GM23338 (cell line): ENCODE measurements at regions not wholly inside any gene's neighbourhood (a gene's known extent, or its start where the extent isn't known, plus 50 kb on each side); places are given as distances from the start of the nearest gene placed in this dataset.

Source experiments
- ATAC-seq: fragments of 200-7000 bp; cut with Tn5 transposase; 3 replicates; pipeline ENCODE4 v1.9.1; 2020
- DNase-seq: peaks from one replicate; pipeline ENCODE4 v3.0.0-alpha.2; 2015; ENCODE audit warnings: low spot score
- H2AFZ ChIP-seq: fragments of 200-600 bp; sonication (generic); 2 replicates; pipeline ENCODE4 v1.8.0; 2016; ENCODE audit warnings: antibody characterized with exemption, mild to moderate bottlenecking, moderate library complexity
- H3F3A ChIP-seq: fragments of 200-600 bp; sonication (generic); replicated peaks from 2 replicates; pipeline ENCODE4 v1.8.0; 2017; ENCODE audit warnings: antibody characterized with exemption, mixed run types, low read depth
- H3K27ac ChIP-seq: fragments of 200-600 bp; sonication (generic); 2 replicates; pipeline ENCODE4 v1.6.1; 2016; ENCODE audit warnings: low read depth
- H3K27me3 ChIP-seq: fragments of 200-600 bp; sonication (generic); 2 replicates; pipeline ENCODE4 v1.8.0; 2016; ENCODE audit warnings: mild to moderate bottlenecking, mixed run types, moderate library complexity; ENCODE audit not compliant: insufficient read depth
- H3K36me3 ChIP-seq: fragments of 200-600 bp; sonication (generic); 2 replicates; pipeline ENCODE4 v1.8.0; 2016; ENCODE audit warnings: mild to moderate bottlenecking; ENCODE audit not compliant: insufficient read depth
- H3K4me1 ChIP-seq: fragments of 200-600 bp; sonication (generic); 2 replicates; pipeline ENCODE4 v1.8.0; 2016; ENCODE audit warnings: mild to moderate bottlenecking, moderate library complexity; ENCODE audit not compliant: insufficient read depth
- H3K4me2 ChIP-seq: fragments of 200-600 bp; sonication (generic); 2 replicates; pipeline ENCODE4 v1.7.1; 2017; ENCODE audit warnings: mixed run types
- H3K4me3 ChIP-seq: fragments of 200-600 bp; sonication (generic); 2 replicates; pipeline ENCODE4 v1.6.1; 2016; ENCODE audit warnings: mixed run types
- H3K79me2 ChIP-seq: fragments of 200-600 bp; sonication (generic); replicated peaks from 2 replicates; pipeline ENCODE4 v1.8.0; 2017; ENCODE audit warnings: mild to moderate bottlenecking; ENCODE audit not compliant: insufficient read depth
- H3K9me2 ChIP-seq: fragments of 200-600 bp; sonication (generic); 2 replicates; pipeline ENCODE4 v1.8.0; 2017; ENCODE audit not compliant: insufficient read depth
- H4K20me1 ChIP-seq: fragments of 200-600 bp; sonication (generic); replicated peaks from 2 replicates; pipeline ENCODE4 v1.8.0; 2017; ENCODE audit warnings: mild to moderate bottlenecking; ENCODE audit not compliant: insufficient read depth
- H3K27ac Mint-ChIP-seq: 2 replicates; pipeline ENCODE4 v1.8.0; 2020; ENCODE audit warnings: inconsistent platforms, mild to moderate bottlenecking, moderate library complexity, mixed read lengths
- H3K27me3 Mint-ChIP-seq: 3 replicates; pipeline ENCODE4 v1.8.0; 2022; ENCODE audit warnings: low read depth, mild to moderate bottlenecking, moderate library complexity, mixed read lengths, inconsistent platforms; ENCODE audit not compliant: insufficient read depth, poor library complexity
- H3K36me3 Mint-ChIP-seq: 3 replicates; pipeline ENCODE4 v1.8.0; 2021; ENCODE audit warnings: low read depth, mild to moderate bottlenecking, inconsistent platforms, moderate library complexity, mixed read lengths
- H3K4me1 Mint-ChIP-seq: 3 replicates; pipeline ENCODE4 v1.8.0; 2020; ENCODE audit warnings: mild to moderate bottlenecking, inconsistent platforms, mixed read lengths
- H3K4me3 Mint-ChIP-seq: 3 replicates; pipeline ENCODE4 v1.8.0; 2021; ENCODE audit warnings: moderate library complexity, mild to moderate bottlenecking, inconsistent platforms, mixed read lengths
- H3K9me3 Mint-ChIP-seq: 3 replicates; pipeline ENCODE4 v1.8.0; 2020; ENCODE audit warnings: moderate library complexity, mild to moderate bottlenecking, inconsistent platforms, mixed read lengths
- CTCF ChIP-seq, 2 experiments: fragments of 200-600 bp in 1 of 2; sonication (generic) in 1 of 2; conservative IDR thresholded peaks; 2 replicates each; pipeline versions ENCODE4 v1.5.1 to v1.6.1; 2016 to 2017; ENCODE audit warnings: antibody characterized with exemption in 2 of 2, low read depth in 2 of 2, mild to moderate bottlenecking in 2 of 2, moderate library complexity in 1 of 2
- ETS1 ChIP-seq: IDR thresholded peaks from 2 replicates; pipeline ENCODE4 v1.6.1; 2016; ENCODE audit warnings: antibody characterized with exemption
- EZH2phosphoT487 ChIP-seq: fragments of 200-600 bp; sonication (generic); IDR thresholded peaks from one replicate; pipeline ENCODE4 v1.8.1; 2018; ENCODE audit warnings: antibody characterized with exemption; ENCODE audit not compliant: unreplicated experiment
- JUNB ChIP-seq: IDR thresholded peaks from one replicate; pipeline ENCODE4 v1.6.1; 2016; ENCODE audit warnings: antibody characterized with exemption; ENCODE audit not compliant: unreplicated experiment
- NANOG ChIP-seq: IDR thresholded peaks from 2 replicates; pipeline ENCODE4 v1.6.1; 2016; ENCODE audit warnings: antibody characterized with exemption, borderline replicate concordance
- POLR2AphosphoS5 ChIP-seq: IDR thresholded peaks from 2 replicates; pipeline ENCODE4 v1.6.1; 2016; ENCODE audit warnings: antibody characterized with exemption, low read depth
- REST ChIP-seq: IDR thresholded peaks from one replicate; pipeline ENCODE4 v1.6.1; 2018; ENCODE audit warnings: antibody characterized with exemption; ENCODE audit not compliant: unreplicated experiment
- STAT1 ChIP-seq: IDR thresholded peaks from one replicate; pipeline ENCODE4 v1.6.1; 2016; ENCODE audit warnings: antibody characterized with exemption; ENCODE audit not compliant: unreplicated experiment
- ZNF114 ChIP-seq: fragments of 250-450 bp; sonication (Bioruptor Pico); IDR thresholded peaks from 2 replicates; pipeline ENCODE4 v1.5.0; 2020; ENCODE audit warnings: mild to moderate bottlenecking, moderate library complexity
- ZNF331 ChIP-seq: fragments of 250-450 bp; sonication (Bioruptor Pico); IDR thresholded peaks from 2 replicates; pipeline ENCODE4 v1.5.0; 2020; ENCODE audit warnings: low read depth, mild to moderate bottlenecking, moderate library complexity

GRCh38 chr9:80052830-80053229 is 481.1 kb downstream of the TLE4 start (continued):
- TF ChIP-seq ETS1 = no peak
- TF ChIP-seq CTCF (conservative IDR thresholded peaks at IDR 0.05; ENCODE audit: low read depth in 2 of 2) = no peak
- TF ChIP-seq ZNF114 (CRISPR knock-in tag) = no peak
- TF ChIP-seq ZNF331 (CRISPR knock-in tag) = no peak
- TF ChIP-seq REST = no peak
- TF ChIP-seq POLR2AphosphoS5 = no peak
- no peak for TF ChIP-seq STAT1
- TF ChIP-seq JUNB = no peak
- no peak for TF ChIP-seq EZH2phosphoT487
- no peak for TF ChIP-seq NANOG

- Histone ChIP-seq H4K20me1 (no peaks in the 10 kb centered on the region), H3K36me3 (no peaks in the 10 kb centered on the region), H3K27ac (no peak overlapping the region), H3K27me3 (no peaks in the 10 kb centered on the region), H3K4me3 (no peak overlapping the region), H3K4me2 (peak overlapping the region; percentile 19; the same call in 1 of the 2 replicates), H2AFZ (0 out of 2 replicates have a peak overlapping the region, but pooled peaks have one; percentile 11), H3K79me2 (no peaks in the 10 kb centered on the region), H3K4me1 (peaks cover 16% of the 10 kb centered on the region; the same call in 1 of the 2 replicates), H3K9me2 (peaks cover 4% of the 10 kb centered on the region), H3F3A (no peaks in the 10 kb centered on the region)
- Mint-ChIP-seq H3K36me3 (peaks cover 11% of the 10 kb centered on the region; the same call in 2 of the 3 replicates), H3K4me1 (peaks cover 18% of the 10 kb centered on the region), H3K27ac (0 out of 2 replicates have a peak overlapping the region, but pooled peaks have one; percentile 27), H3K9me3 (peaks cover 15% of the 10 kb centered on the region), H3K4me3 (no peak overlapping the region), H3K27me3 (peaks cover 2% of the 10 kb centered on the region)
- ATAC-seq (peak; percentile 46; the same call in 2 of the 3 replicates), DNase-seq (peak; percentile 23)
- TF ChIP-seq ZNF331 (CRISPR knock-in tag) = no peak
- TF ChIP-seq NANOG = no peak
- TF ChIP-seq EZH2phosphoT487 = no peak
- TF ChIP-seq ZNF114 (CRISPR knock-in tag) = no peak
- TF ChIP-seq STAT1 = no peak
- no peak for TF ChIP-seq REST
- no peak for TF ChIP-seq POLR2AphosphoS5
Measured at GRCh38 chr9:80049096-80049782, 477.5 kb downstream of the TLE4 start.
